Neural crest cell (in vitro differentiated cells): ENCODE measurements at regions not wholly inside any gene's neighbourhood (a gene's known extent, or its start where the extent isn't known, plus 50 kb on each side); places are given as distances from the start of the nearest gene placed in this dataset.

ENCODE experiments used
- DNase-seq: peaks from one replicate; pipeline ENCODE4 v3.0.0; 2021; ENCODE audit warnings: low read depth, mixed read lengths, low spot score
- H3K27ac Mint-ChIP-seq: one replicate; pipeline ENCODE4 v1.8.0; 2021; ENCODE audit warnings: mild to moderate bottlenecking, mixed read lengths; ENCODE audit not compliant: unreplicated experiment
- H3K27me3 Mint-ChIP-seq: 2 replicates; pipeline ENCODE4 v1.8.0; 2021; ENCODE audit warnings: low read depth, mild to moderate bottlenecking, mixed read lengths
- H3K36me3 Mint-ChIP-seq: 2 replicates; pipeline ENCODE4 v1.8.0; 2021; ENCODE audit warnings: low read depth, mild to moderate bottlenecking, mixed read lengths
- H3K4me1 Mint-ChIP-seq: 2 replicates; pipeline ENCODE4 v1.8.0; 2021; ENCODE audit warnings: mixed read lengths
- H3K4me3 Mint-ChIP-seq: one replicate; pipeline ENCODE4 v1.8.0; 2021; ENCODE audit warnings: mild to moderate bottlenecking, mixed read lengths
- H3K9me3 Mint-ChIP-seq: 2 replicates; pipeline ENCODE4 v1.8.0; 2021; ENCODE audit warnings: mixed read lengths
- TF ChIP-seq, protein P1 (sequence below): fragments of 200-600 bp; sonication (generic); conservative IDR thresholded peaks from 2 replicates; pipeline ENCODE4 v1.5.0; 2021; ENCODE audit warnings: antibody characterized with exemption, mild to moderate bottlenecking

DNA sequence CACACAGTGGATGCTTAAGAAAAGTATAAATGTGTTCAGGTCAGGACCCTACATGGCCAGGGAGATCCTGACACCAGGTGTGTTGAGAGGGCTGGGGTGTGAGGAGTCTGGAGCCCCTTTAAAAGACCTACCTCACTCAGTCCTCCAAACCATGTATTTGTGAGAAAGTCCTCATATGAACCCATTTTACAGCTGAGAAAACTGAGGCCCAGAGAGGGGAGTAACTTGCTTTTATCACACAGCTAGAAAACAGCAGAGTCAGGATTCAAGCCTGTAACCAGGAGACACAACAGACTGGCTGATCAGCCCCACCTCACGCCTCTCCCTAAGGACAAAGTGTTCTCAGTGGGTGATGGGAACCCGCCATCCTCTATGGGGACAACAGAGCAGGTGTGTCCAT lies 706.7 kb downstream of the PTPRU start:
- H3K4me1 Mint-ChIP-seq = peaks cover 15% of the 10 kb centered on the region
- H3K9me3 Mint-ChIP-seq = no peaks in the 10 kb centered on the region
- H3K36me3 Mint-ChIP-seq = no peaks in the 10 kb centered on the region

DNA sequence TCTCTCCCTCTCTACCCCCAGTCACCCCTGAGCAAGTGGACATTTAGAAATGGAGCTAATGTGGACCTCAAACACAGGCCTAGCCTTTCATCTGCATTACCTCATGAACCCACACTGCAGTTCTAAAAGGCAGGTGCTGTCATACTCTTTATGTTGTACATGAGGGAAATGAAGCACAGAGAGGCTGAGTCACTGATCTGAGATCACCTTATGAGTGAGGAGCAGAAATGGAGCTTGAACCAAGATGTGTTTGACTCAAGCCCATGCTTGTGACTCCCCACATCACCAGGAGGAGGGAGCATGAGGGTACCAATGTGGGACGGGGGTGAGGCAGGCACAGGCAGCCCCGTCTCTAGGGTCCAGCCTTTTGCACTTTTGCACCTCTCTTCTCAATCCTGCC lies 702.8 kb downstream of the PTPRU start:
- Mint-ChIP-seq H3K36me3 (no peaks in the 10 kb centered on the region), H3K4me1 (peaks cover 19% of the 10 kb centered on the region), H3K4me3 (no peak overlapping the region), H3K27me3 (no peaks in the 10 kb centered on the region), H3K9me3 (no peaks in the 10 kb centered on the region), H3K27ac (no peak overlapping the region)
- no peak for DNase-seq
- TF ChIP-seq, protein P1, sequence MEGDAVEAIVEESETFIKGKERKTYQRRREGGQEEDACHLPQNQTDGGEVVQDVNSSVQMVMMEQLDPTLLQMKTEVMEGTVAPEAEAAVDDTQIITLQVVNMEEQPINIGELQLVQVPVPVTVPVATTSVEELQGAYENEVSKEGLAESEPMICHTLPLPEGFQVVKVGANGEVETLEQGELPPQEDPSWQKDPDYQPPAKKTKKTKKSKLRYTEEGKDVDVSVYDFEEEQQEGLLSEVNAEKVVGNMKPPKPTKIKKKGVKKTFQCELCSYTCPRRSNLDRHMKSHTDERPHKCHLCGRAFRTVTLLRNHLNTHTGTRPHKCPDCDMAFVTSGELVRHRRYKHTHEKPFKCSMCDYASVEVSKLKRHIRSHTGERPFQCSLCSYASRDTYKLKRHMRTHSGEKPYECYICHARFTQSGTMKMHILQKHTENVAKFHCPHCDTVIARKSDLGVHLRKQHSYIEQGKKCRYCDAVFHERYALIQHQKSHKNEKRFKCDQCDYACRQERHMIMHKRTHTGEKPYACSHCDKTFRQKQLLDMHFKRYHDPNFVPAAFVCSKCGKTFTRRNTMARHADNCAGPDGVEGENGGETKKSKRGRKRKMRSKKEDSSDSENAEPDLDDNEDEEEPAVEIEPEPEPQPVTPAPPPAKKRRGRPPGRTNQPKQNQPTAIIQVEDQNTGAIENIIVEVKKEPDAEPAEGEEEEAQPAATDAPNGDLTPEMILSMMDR = no peak

More for the DNA sequence above, 706.7 kb downstream of the PTPRU start:
- TF ChIP-seq, protein P1 = no peak
- Mint-ChIP-seq H3K27ac (no peak overlapping the region), H3K27me3 (peaks cover 16% of the 10 kb centered on the region), H3K4me3 (no peak overlapping the region)
- DNase-seq = no peak

DNA sequence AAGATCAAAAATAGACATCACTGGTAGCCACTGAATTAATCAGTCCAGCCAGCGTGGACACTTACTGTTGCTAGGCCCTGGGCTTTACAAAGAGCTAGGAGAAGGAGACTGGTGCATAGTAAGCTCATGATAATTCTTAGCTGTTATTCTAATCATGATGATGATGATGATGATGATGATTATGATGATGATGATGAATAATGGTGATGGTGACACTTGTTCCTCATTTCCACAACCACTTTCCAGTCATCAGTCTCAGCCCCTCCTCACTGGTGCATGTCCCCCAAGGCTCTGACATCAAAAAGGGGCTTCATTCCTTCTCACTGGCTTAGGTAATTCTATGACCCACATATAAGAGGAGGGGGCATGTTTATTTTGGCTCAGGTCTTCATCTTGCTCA lies 701.0 kb downstream of the PTPRU start:
- H3K27ac Mint-ChIP-seq = no peak overlapping the region
- no peaks in the 10 kb centered on the region for H3K27me3 Mint-ChIP-seq
- no peak for DNase-seq
- H3K4me3 Mint-ChIP-seq = no peak overlapping the region
- no peaks in the 10 kb centered on the region for H3K9me3 Mint-ChIP-seq
- TF ChIP-seq, protein P1 = no peak
- H3K4me1 Mint-ChIP-seq = peaks cover 15% of the 10 kb centered on the region
- no peaks in the 10 kb centered on the region for H3K36me3 Mint-ChIP-seq

DNA sequence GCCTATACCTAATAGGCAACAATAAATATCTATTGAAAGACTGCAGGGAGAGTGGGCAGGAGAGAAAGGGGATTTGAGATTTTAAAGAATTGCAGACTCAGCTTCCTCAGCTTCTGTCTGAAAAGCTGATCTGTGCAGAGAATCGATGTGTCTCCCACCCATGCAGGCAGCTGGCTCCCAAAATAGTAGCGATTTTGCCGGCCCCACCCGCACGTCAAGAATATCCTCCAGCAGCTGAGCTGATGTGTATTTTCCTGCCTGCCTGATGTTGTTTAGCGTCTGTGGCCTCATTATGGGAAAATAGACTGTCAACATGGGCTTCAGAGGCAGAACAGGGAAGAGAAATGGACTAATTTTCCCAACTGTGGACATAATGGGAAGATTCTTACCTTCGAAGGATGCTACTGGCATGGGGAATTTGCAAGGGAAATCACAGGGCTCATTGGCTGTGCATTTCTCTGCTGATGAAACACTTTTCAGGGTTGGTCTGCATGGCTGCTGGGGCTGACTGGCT lies 699.8 kb downstream of the PTPRU start:
- Mint-ChIP-seq H3K27ac (no peak overlapping the region), H3K4me1 (peaks cover 18% of the 10 kb centered on the region), H3K36me3 (no peaks in the 10 kb centered on the region), H3K9me3 (no peaks in the 10 kb centered on the region), H3K4me3 (no peak overlapping the region), H3K27me3 (peaks cover 7% of the 10 kb centered on the region)
- TF ChIP-seq, protein P1 = no peak
- no peak for DNase-seq

DNA sequence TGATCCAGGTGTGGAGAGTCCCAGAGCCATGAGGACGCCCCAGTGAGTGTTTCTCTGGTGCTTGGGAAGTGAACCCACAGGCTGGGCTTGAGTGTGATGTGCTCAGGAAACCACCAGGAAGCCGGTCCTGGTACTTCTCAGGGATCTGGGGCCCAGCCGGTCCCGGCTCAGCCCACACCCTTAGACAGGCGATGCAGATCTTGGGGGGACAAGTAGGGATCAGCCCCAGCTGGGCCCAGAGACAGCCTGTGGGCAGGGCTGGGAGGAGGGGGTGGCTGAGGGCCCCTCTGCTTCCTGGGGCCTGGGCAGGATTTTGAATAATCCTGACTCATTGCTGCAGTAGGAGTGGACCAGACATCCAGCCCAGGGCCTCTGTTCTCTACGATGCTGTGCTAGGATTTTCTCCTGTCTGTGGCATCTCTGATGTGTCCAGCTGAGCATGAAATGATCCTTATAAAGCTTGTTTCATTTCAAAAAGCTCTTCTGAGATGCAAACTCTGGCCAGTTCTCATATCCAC lies 698.0 kb downstream of the PTPRU start:
- H3K4me3 Mint-ChIP-seq = no peak overlapping the region
- H3K27ac Mint-ChIP-seq = no peak overlapping the region
- DNase-seq = no peak
- H3K9me3 Mint-ChIP-seq = no peaks in the 10 kb centered on the region
- H3K27me3 Mint-ChIP-seq = peaks cover 7% of the 10 kb centered on the region
- TF ChIP-seq, protein P1 = no peak
- H3K36me3 Mint-ChIP-seq = no peaks in the 10 kb centered on the region
- H3K4me1 Mint-ChIP-seq = peaks cover 11% of the 10 kb centered on the region
